SU-DHL-6 (cell line): ENCODE measurements at regions not wholly inside any gene's neighbourhood (a gene's known extent, or its start where the extent isn't known, plus 50 kb on each side); places are given as distances from the start of the nearest gene placed in this dataset.
"Not testable (repeated sequence)": the region's sequence is repeated elsewhere in the genome, so short reads cannot be mapped to it uniquely, and the experiment has no call there.

Experiments used
- H2AFZ ChIP-seq: fragments of 200-600 bp; sonication (generic); 2 replicates; pipeline ENCODE4 v1.6.1; 2014; ENCODE audit warnings: low read depth, mild to moderate bottlenecking, moderate library complexity, mixed read lengths, antibody characterized with exemption, low read length; ENCODE audit not compliant: severe bottlenecking
- H3F3A ChIP-seq: fragments of 200-600 bp; shearing (Covaris generic); 2 replicates; pipeline ENCODE4 v1.6.0; 2016; ENCODE audit warnings: antibody characterized with exemption, mild to moderate bottlenecking; ENCODE audit not compliant: insufficient read depth
- H3K27ac ChIP-seq: fragments of 200-600 bp; sonication (generic); 2 replicates; pipeline ENCODE4 v1.5.1; 2016; ENCODE audit warnings: low read depth, mild to moderate bottlenecking, low read length, moderate library complexity, mixed read lengths
- H3K27me3 ChIP-seq: fragments of 200-600 bp; sonication (generic), shearing (Covaris generic); 2 replicates; pipeline ENCODE4 v1.6.0; 2014; ENCODE audit warnings: mild to moderate bottlenecking, low read length
- H3K36me3 ChIP-seq: fragments of 200-600 bp; sonication (generic); 2 replicates; pipeline ENCODE4 v1.6.1; 2014; ENCODE audit warnings: mild to moderate bottlenecking, low read length, mixed read lengths
- H3K4me2 ChIP-seq: fragments of 300-600, 200-600 bp; shearing (Covaris generic), sonication (generic); 2 replicates; pipeline ENCODE4 v1.6.0; 2014; ENCODE audit warnings: low read length, low read depth, mild to moderate bottlenecking; ENCODE audit not compliant: poor library complexity, severe bottlenecking
- H3K4me3 ChIP-seq: fragments of 200-600 bp; sonication (generic); 2 replicates; pipeline ENCODE4 v1.5.1; 2014; ENCODE audit warnings: antibody characterized with exemption, low read length, mild to moderate bottlenecking, mixed read lengths; ENCODE audit not compliant: insufficient read depth, poor library complexity, severe bottlenecking
- H3K79me2 ChIP-seq: fragments of 200-600 bp; sonication (generic); 2 replicates; pipeline ENCODE4 v1.6.1; 2014; ENCODE audit warnings: mild to moderate bottlenecking, low read length, moderate library complexity; ENCODE audit not compliant: insufficient read depth
- H3K9ac ChIP-seq: fragments of 200-600 bp; sonication (generic); 2 replicates; pipeline ENCODE4 v1.7.0; 2014; ENCODE audit warnings: mild to moderate bottlenecking, low read length
- H3K9me2 ChIP-seq: fragments of 200-600 bp; sonication (generic); replicated peaks from 2 replicates; pipeline ENCODE4 v1.6.1; 2014; ENCODE audit warnings: low read length; ENCODE audit not compliant: insufficient read depth
- H3K9me3 ChIP-seq: fragments of 200-600 bp; sonication (generic); 2 replicates; pipeline ENCODE4 v1.6.1; 2014; ENCODE audit warnings: low read length, mixed read lengths; ENCODE audit not compliant: insufficient read depth
- H4K20me1 ChIP-seq: fragments of 200-600 bp; sonication (generic); 2 replicates; pipeline ENCODE4 v1.6.1; 2014; ENCODE audit warnings: low read depth, mild to moderate bottlenecking, antibody characterized with exemption, low read length, moderate library complexity, mixed read lengths
- EZH2phosphoT487 ChIP-seq: fragments of 200-600 bp; sonication (generic), shearing (Covaris generic); conservative IDR thresholded peaks from 2 replicates; pipeline ENCODE4 v1.6.1; 2018; ENCODE audit warnings: mild to moderate bottlenecking, antibody characterized with exemption, low read length, moderate library complexity, mixed read lengths
- TF ChIP-seq, protein P1 (sequence below): fragments of 200-600 bp; sonication (generic); IDR thresholded peaks from one replicate; pipeline ENCODE4 v1.5.1; 2017; ENCODE audit warnings: antibody characterized with exemption, mild to moderate bottlenecking, low read length, moderate library complexity; ENCODE audit not compliant: insufficient read depth, poor library complexity, severe bottlenecking

DNA sequence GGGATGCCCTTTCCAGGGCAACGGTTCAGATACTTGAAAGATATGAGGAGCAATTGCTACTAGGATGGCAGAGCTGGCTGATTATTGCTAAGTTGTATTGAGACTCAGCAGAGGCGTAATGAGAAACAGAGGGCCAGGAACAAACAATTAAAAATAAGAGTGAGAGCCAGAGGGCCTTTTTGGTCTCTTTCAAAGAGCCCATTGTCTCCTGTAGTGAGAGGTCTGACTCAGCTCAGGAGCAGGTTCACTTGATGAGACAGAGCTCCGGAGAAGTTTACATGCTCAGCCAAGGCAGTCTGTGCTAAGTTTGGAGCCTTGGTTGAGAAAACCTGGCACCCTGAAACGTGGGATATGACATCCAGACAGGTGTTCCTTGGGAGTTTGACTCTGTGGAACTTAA lies 303.9 kb upstream of the DLGAP1 start:
- Histone ChIP-seq H3K4me3 (no peak overlapping the region), H2AFZ (no peak overlapping the region), H3F3A (no peaks in the 10 kb centered on the region), H3K4me2 (no peak overlapping the region), H3K27me3 (no peaks in the 10 kb centered on the region), H3K9me3 (no peaks in the 10 kb centered on the region), H3K9me2 (no peaks in the 10 kb centered on the region), H3K9ac (no peak overlapping the region), H3K27ac (no peak overlapping the region), H3K79me2 (no peaks in the 10 kb centered on the region), H3K36me3 (no peaks in the 10 kb centered on the region), H4K20me1 (no peaks in the 10 kb centered on the region)
- TF ChIP-seq, protein P1, sequence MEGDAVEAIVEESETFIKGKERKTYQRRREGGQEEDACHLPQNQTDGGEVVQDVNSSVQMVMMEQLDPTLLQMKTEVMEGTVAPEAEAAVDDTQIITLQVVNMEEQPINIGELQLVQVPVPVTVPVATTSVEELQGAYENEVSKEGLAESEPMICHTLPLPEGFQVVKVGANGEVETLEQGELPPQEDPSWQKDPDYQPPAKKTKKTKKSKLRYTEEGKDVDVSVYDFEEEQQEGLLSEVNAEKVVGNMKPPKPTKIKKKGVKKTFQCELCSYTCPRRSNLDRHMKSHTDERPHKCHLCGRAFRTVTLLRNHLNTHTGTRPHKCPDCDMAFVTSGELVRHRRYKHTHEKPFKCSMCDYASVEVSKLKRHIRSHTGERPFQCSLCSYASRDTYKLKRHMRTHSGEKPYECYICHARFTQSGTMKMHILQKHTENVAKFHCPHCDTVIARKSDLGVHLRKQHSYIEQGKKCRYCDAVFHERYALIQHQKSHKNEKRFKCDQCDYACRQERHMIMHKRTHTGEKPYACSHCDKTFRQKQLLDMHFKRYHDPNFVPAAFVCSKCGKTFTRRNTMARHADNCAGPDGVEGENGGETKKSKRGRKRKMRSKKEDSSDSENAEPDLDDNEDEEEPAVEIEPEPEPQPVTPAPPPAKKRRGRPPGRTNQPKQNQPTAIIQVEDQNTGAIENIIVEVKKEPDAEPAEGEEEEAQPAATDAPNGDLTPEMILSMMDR = no peak
- TF ChIP-seq EZH2phosphoT487 = no peak

DNA sequence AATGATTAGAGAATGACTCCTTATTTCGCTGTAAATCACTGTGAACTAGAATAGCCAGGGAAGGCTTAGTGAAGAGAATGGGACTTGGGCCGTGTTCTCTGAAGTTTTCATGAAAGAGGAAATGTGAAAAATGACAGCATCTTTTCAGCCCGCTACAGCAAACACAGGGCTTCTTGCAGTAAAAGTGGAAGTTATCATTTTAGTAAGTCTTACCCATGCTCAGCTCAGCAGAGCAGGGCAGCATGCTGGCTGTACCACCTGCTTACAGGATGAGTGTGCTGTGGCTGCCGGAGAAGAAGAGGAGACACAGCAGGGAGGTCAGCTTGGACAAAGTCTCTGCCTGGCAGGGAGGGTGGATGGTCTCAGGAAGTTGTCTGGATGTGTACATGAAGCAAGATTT lies 300.7 kb upstream of the DLGAP1 start:
- H4K20me1 ChIP-seq = no peaks in the 10 kb centered on the region
- H3K79me2 ChIP-seq = no peaks in the 10 kb centered on the region
- no peak for TF ChIP-seq EZH2phosphoT487
- TF ChIP-seq, protein P1 = no peak
- no peak overlapping the region for H3K4me2 ChIP-seq
- no peaks in the 10 kb centered on the region for H3K9me2 ChIP-seq
- no peak overlapping the region for H3K4me3 ChIP-seq
- no peaks in the 10 kb centered on the region for H3K27me3 ChIP-seq
- H3K36me3 ChIP-seq = no peaks in the 10 kb centered on the region
- H3K9me3 ChIP-seq = no peaks in the 10 kb centered on the region
- no peak overlapping the region for H2AFZ ChIP-seq
- no peak overlapping the region for H3K9ac ChIP-seq
- no peaks in the 10 kb centered on the region for H3F3A ChIP-seq
- H3K27ac ChIP-seq = no peak overlapping the region

DNA sequence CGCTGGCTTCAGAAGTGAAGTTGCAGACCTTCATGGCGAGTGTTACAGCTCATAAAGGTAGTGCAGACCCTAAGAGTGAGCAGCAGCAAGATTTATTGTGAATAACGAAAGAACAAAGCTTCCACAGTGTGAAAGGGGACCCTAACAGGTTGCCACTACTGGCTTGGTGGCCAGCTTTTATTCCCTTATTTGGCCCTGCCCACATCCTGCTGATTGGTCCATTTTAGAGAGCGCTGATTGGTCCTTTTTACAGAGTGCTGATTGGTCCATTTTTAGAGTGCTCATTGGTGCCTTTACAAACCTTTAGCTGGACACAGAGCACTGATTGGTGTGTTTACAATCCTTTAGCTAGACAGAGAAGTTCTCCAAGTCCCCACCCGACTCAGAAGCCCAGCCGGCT lies 298.0 kb upstream of the DLGAP1 start:
- not testable (repeated sequence) for H3K9me2 ChIP-seq, H3K79me2 ChIP-seq, H3F3A ChIP-seq, H3K4me2 ChIP-seq, H3K27me3 ChIP-seq, H3K4me3 ChIP-seq, H3K36me3 ChIP-seq, H3K9me3 ChIP-seq, H3K27ac ChIP-seq, H3K9ac ChIP-seq, H2AFZ ChIP-seq, H4K20me1 ChIP-seq

DNA sequence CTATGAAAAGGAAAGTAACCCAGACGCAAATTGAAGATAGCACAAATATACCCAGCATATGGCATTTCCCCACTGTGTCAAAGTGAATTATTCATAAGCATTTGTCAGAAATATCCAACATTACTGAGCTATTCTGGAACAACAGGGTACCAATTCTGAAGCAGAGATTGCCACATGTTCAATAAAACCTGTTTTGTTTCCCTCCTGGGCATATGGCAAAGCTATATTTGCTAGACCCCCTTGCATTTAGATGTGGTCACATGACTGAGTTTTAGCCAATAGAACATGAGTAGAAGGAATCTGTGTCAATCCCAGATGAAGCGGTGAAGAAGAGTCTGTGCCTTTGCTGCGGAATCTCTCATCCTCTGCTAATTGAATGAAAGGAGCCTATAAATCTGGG lies 296.4 kb upstream of the DLGAP1 start:
- TF ChIP-seq, protein P1 = no peak
- TF ChIP-seq EZH2phosphoT487 = no peak
- Histone ChIP-seq H3K27ac (no peak overlapping the region), H3K79me2 (no peaks in the 10 kb centered on the region), H3K4me3 (no peak overlapping the region), H3K27me3 (no peaks in the 10 kb centered on the region), H3K9me3 (no peaks in the 10 kb centered on the region), H3F3A (no peaks in the 10 kb centered on the region), H3K36me3 (no peaks in the 10 kb centered on the region), H3K4me2 (no peak overlapping the region), H3K9me2 (no peaks in the 10 kb centered on the region), H4K20me1 (no peaks in the 10 kb centered on the region), H3K9ac (no peak overlapping the region), H2AFZ (no peak overlapping the region)
